ENCODE measurements at regions not wholly inside any gene's neighbourhood (a gene's known extent, or its start where the extent isn't known, plus 50 kb on each side); places are given as distances from the start of the nearest gene placed in this dataset.
A peak's percentile ranks its signal among the peaks of the same experiment; 100 is the strongest.

- DNase-seq (ENCODE audit: low read depth), result no peak
Measured at GRCh38 chr5:163772644-163773043, 267.2 kb downstream of the MAT2B start.

- no peak for DNase-seq (ENCODE audit: low read depth)
Measured at GRCh38 chr5:163773226-163773625, 267.8 kb downstream of the MAT2B start.

GRCh38 chr5:163789870-163790269 is 284.5 kb downstream of the MAT2B start:
- peak; percentile 1 for DNase-seq (ENCODE audit: low read depth)

GRCh38 chr5:163790497-163790896 is 285.1 kb downstream of the MAT2B start:
- no peak for DNase-seq (ENCODE audit: low read depth)

- DNase-seq (ENCODE audit: low read depth), result no peak
Measured at GRCh38 chr5:163794993-163795392, 289.6 kb downstream of the MAT2B start.

- DNase-seq (ENCODE audit: low read depth), result no peak
Measured at GRCh38 chr5:163807781-163808180, 302.4 kb downstream of the MAT2B start.

GRCh38 chr5:163809473-163809872 is 304.1 kb downstream of the MAT2B start:
- DNase-seq (ENCODE audit: low read depth), result peak; percentile 2

- no peak for DNase-seq (ENCODE audit: low read depth)
Measured at GRCh38 chr5:163813900-163814299, 308.5 kb downstream of the MAT2B start.

- DNase-seq (ENCODE audit: low read depth), result no peak
Measured at GRCh38 chr5:163815240-163815791, 309.9 kb downstream of the MAT2B start.

- DNase-seq (ENCODE audit: low read depth), result peak; percentile 6
Measured at GRCh38 chr5:163821142-163821541, 315.7 kb downstream of the MAT2B start.

- DNase-seq (ENCODE audit: low read depth), result no peak
Measured at GRCh38 chr5:163822548-163822947, 317.1 kb downstream of the MAT2B start.

GRCh38 chr5:163825661-163826060 is 320.2 kb downstream of the MAT2B start:
- DNase-seq (ENCODE audit: low read depth), result no peak

GRCh38 chr5:163826201-163826600 is 320.8 kb downstream of the MAT2B start:
- DNase-seq (ENCODE audit: low read depth), result no peak

GRCh38 chr5:163832155-163832554 is 326.7 kb downstream of the MAT2B start:
- DNase-seq (ENCODE audit: low read depth), result no peak

- DNase-seq (ENCODE audit: low read depth), result no peak
Measured at GRCh38 chr5:163838738-163839137, 333.3 kb downstream of the MAT2B start.

GRCh38 chr5:163846512-163846911 is 341.1 kb downstream of the MAT2B start:
- DNase-seq (ENCODE audit: low read depth), result peak; percentile 1

GRCh38 chr5:163855754-163856153 is 350.3 kb downstream of the MAT2B start:
- DNase-seq (ENCODE audit: low read depth), result no peak

- peak; percentile 34 for DNase-seq (ENCODE audit: low read depth)
Measured at GRCh38 chr5:163861670-163862069, 356.3 kb downstream of the MAT2B start.

- DNase-seq (ENCODE audit: low read depth), result no peak
Measured at GRCh38 chr5:163867324-163867723, 361.9 kb downstream of the MAT2B start.

GRCh38 chr5:163867738-163868137 is 362.3 kb downstream of the MAT2B start:
- DNase-seq (ENCODE audit: low read depth), result no peak

GRCh38 chr5:163869581-163869980 is 364.2 kb downstream of the MAT2B start:
- DNase-seq (ENCODE audit: low read depth), result no peak

- DNase-seq (ENCODE audit: low read depth), result no peak
Measured at GRCh38 chr5:163870441-163870840, 365.0 kb downstream of the MAT2B start.

GRCh38 chr5:163874431-163874830 is 369.0 kb downstream of the MAT2B start:
- no peak for DNase-seq (ENCODE audit: low read depth)

GRCh38 chr5:163874912-163875311 is 369.5 kb downstream of the MAT2B start:
- DNase-seq (ENCODE audit: low read depth), result peak; percentile 2

All from RPMI7951 (cell line).